HL-60 (cell line): ENCODE measurements at regions not wholly inside any gene's neighbourhood (a gene's known extent, or its start where the extent isn't known, plus 50 kb on each side); places are given as distances from the start of the nearest gene placed in this dataset.

Source experiments
- DNase-seq, 2 experiments: peaks; one replicate each; pipeline ENCODE4 v3.0.0-alpha.2; 2010 to 2020; ENCODE audit warnings: low read depth in 1 of 2, low spot score in 1 of 2
- H3K27ac ChIP-seq: fragments of 250-450 bp; sonication (Bioruptor Pico); replicated peaks from 2 replicates; pipeline ENCODE4 v1.5.1; 2020; ENCODE audit warnings: mild to moderate bottlenecking, moderate library complexity
- H3K27me3 ChIP-seq: fragments of 250-450 bp; sonication (Bioruptor Pico); 2 replicates; pipeline ENCODE4 v1.5.1; 2021; ENCODE audit warnings: mild to moderate bottlenecking, moderate library complexity; ENCODE audit not compliant: insufficient read depth, poor library complexity, severe bottlenecking
- H3K4me3 ChIP-seq: replicated peaks from 2 replicates; pipeline ENCODE4 v1.5.1; 2011; ENCODE audit warnings: mild to moderate bottlenecking, control low read depth, low read length; ENCODE audit not compliant: insufficient read depth
- GABPA ChIP-seq: IDR thresholded peaks from 2 replicates; pipeline ENCODE4 v1.6.1; 2012; ENCODE audit warnings: low read depth
- POLR2AphosphoS5 ChIP-seq: IDR thresholded peaks from 2 replicates; pipeline ENCODE4 v1.6.1; 2012; ENCODE audit warnings: low read depth
- SPI1 ChIP-seq: IDR thresholded peaks from 2 replicates; pipeline ENCODE4 v1.6.1; 2012; ENCODE audit warnings: low read depth, mild to moderate bottlenecking, borderline replicate concordance
- TF ChIP-seq, protein P1 (sequence below): IDR thresholded peaks from one replicate; pipeline ENCODE4 v1.5.1; 2011; ENCODE audit warnings: low read length, control low read depth, inconsistent platforms; ENCODE audit not compliant: insufficient read depth
- TF ChIP-seq, protein P2 (sequence below): IDR thresholded peaks from 2 replicates; pipeline ENCODE4 v1.6.1; 2012; ENCODE audit warnings: low read depth; ENCODE audit not compliant: insufficient replicate concordance

GRCh38 chr18:26696308-26696707 is 148.0 kb upstream of the KCTD1 start:
- no peak for DNase-seq
- H3K27me3 ChIP-seq = no peaks in the 10 kb centered on the region
- no peak for TF ChIP-seq POLR2AphosphoS5
- no peak for TF ChIP-seq SPI1
- TF ChIP-seq, protein P1, sequence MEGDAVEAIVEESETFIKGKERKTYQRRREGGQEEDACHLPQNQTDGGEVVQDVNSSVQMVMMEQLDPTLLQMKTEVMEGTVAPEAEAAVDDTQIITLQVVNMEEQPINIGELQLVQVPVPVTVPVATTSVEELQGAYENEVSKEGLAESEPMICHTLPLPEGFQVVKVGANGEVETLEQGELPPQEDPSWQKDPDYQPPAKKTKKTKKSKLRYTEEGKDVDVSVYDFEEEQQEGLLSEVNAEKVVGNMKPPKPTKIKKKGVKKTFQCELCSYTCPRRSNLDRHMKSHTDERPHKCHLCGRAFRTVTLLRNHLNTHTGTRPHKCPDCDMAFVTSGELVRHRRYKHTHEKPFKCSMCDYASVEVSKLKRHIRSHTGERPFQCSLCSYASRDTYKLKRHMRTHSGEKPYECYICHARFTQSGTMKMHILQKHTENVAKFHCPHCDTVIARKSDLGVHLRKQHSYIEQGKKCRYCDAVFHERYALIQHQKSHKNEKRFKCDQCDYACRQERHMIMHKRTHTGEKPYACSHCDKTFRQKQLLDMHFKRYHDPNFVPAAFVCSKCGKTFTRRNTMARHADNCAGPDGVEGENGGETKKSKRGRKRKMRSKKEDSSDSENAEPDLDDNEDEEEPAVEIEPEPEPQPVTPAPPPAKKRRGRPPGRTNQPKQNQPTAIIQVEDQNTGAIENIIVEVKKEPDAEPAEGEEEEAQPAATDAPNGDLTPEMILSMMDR = no peak
- TF ChIP-seq GABPA = no peak
- TF ChIP-seq, protein P2, sequence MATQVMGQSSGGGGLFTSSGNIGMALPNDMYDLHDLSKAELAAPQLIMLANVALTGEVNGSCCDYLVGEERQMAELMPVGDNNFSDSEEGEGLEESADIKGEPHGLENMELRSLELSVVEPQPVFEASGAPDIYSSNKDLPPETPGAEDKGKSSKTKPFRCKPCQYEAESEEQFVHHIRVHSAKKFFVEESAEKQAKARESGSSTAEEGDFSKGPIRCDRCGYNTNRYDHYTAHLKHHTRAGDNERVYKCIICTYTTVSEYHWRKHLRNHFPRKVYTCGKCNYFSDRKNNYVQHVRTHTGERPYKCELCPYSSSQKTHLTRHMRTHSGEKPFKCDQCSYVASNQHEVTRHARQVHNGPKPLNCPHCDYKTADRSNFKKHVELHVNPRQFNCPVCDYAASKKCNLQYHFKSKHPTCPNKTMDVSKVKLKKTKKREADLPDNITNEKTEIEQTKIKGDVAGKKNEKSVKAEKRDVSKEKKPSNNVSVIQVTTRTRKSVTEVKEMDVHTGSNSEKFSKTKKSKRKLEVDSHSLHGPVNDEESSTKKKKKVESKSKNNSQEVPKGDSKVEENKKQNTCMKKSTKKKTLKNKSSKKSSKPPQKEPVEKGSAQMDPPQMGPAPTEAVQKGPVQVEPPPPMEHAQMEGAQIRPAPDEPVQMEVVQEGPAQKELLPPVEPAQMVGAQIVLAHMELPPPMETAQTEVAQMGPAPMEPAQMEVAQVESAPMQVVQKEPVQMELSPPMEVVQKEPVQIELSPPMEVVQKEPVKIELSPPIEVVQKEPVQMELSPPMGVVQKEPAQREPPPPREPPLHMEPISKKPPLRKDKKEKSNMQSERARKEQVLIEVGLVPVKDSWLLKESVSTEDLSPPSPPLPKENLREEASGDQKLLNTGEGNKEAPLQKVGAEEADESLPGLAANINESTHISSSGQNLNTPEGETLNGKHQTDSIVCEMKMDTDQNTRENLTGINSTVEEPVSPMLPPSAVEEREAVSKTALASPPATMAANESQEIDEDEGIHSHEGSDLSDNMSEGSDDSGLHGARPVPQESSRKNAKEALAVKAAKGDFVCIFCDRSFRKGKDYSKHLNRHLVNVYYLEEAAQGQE = no peak
- H3K4me3 ChIP-seq = no peak overlapping the region
- H3K27ac ChIP-seq = no peak overlapping the region

DNA sequence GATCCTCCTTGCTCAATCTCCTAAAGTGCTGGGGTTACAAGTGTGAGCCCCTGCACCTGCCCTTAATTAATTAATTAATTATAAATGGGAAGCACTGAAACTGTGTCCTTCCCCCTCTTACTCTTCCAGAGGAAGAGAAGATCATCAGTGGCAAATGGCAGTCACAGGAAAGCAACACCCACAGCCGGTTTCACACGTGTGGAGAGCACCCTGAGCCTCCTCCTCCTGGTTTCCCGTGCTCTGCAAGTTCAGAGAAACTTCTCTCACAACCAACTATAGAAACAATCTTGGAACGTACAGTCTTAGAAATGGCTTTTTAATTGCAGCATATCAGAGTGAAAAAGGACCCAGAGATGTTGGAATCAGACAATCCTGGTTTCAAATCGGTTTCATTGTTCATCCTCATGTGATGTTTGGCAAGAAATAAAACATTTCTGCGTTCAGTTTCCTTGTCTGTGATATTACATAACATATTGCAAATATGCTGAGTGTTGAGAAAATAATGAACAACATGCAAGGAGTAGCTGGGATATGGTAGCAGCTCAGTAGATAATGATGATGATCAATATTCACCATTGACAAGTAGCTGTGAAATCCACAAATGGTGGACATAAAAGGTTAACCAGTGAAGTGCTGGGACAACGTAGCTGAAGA is 141.0 kb upstream of the KCTD1 start:
- no peak for TF ChIP-seq GABPA
- no peak for TF ChIP-seq SPI1
- TF ChIP-seq POLR2AphosphoS5 = no peak
- TF ChIP-seq, protein P2 = no peak
- TF ChIP-seq, protein P1 = no peak
- H3K4me3 ChIP-seq = no peak overlapping the region
- DNase-seq = peak in 1 of 2 experiments; percentile 24
- H3K27me3 ChIP-seq = no peaks in the 10 kb centered on the region
- no peak overlapping the region for H3K27ac ChIP-seq

DNA sequence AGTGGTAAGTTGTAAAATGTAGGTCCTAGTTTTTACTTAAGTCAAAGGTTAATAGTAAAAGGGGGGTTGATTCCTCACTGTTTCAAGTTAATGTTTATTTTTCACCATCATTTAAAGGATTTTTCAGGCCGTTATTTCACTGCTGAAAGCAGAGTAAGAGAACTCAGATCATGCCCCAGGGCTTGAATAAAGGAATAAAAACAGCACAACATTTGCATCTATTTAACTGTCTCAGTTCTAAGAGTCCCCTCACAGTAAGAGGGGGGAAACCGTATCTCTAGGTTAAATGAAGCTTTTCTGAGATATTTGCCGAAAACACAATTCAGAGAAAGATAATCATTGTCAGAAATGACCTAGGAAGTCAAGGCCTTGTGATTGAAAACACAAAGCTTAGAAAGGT is 138.2 kb upstream of the KCTD1 start:
- no peak for DNase-seq
- Histone ChIP-seq H3K27me3 (no peaks in the 10 kb centered on the region), H3K27ac (no peak overlapping the region), H3K4me3 (no peak overlapping the region)
- TF ChIP-seq SPI1 (no peak), POLR2AphosphoS5 (no peak), GABPA (no peak)
- TF ChIP-seq, protein P2 = no peak
- TF ChIP-seq, protein P1 = no peak
